IMR-90 (cell line): ENCODE measurements at regions not wholly inside any gene's neighbourhood (a gene's known extent, or its start where the extent isn't known, plus 50 kb on each side); places are given as distances from the start of the nearest gene placed in this dataset.

ENCODE experiments used
- ATAC-seq: fragments of 200-7000 bp; cut with Tn5 transposase; 2 replicates; pipeline ENCODE4 v1.9.1; 2020; ENCODE audit warnings: low read depth, mild to moderate bottlenecking, moderate library complexity
- BruUV-seq: library from RNA; stranded (reverse); fragments of 400-500 nt; replicated peaks from 2 replicates; lab custom pipeline; 2021; lab: Mats Ljungman, UMichigan
- CTCF ChIA-PET: fragments of 300-600 bp; formaldehyde crosslinking; extraction: SDS; loops from one replicate; lab custom pipeline; 2021; ENCODE audit warnings: antibody characterized with exemption; lab: Yijun Ruan, JAX
- POLR2A ChIA-PET: fragments of 300-600 bp; sonication (Branson Sonifier 250); formaldehyde crosslinking; loops from one replicate; lab custom pipeline; 2022; ENCODE audit warnings: antibody characterized with exemption; ENCODE audit not compliant: unreplicated experiment; lab: Charles Lee
- DNase-seq: peaks from one replicate; pipeline ENCODE4 v3.0.0; 2013
- H2AFZ ChIP-seq: replicated peaks from 2 replicates; pipeline ENCODE3; 2013; ENCODE audit warnings: low read length, mild to moderate bottlenecking; ENCODE audit not compliant: poor library complexity
- H2AK5ac ChIP-seq: 2 replicates; pipeline ENCODE4 v1.6.1; 2013; ENCODE audit warnings: low read depth, low read length, inconsistent platforms
- H2AK9ac ChIP-seq: replicated peaks from 2 replicates; pipeline ENCODE3; 2013; ENCODE audit warnings: mild to moderate bottlenecking, low read depth, low read length, moderate library complexity; ENCODE audit not compliant: poor library complexity
- H2BK120ac ChIP-seq: 2 replicates; pipeline ENCODE4 v1.6.1; 2013; ENCODE audit warnings: low read depth, low read length, inconsistent platforms
- H2BK15ac ChIP-seq: 3 replicates; pipeline ENCODE4 v1.6.1; 2013; ENCODE audit warnings: low read depth, low read length, inconsistent platforms
- H2BK20ac ChIP-seq: 2 replicates; pipeline ENCODE4 v1.6.1; 2013; ENCODE audit warnings: low read depth, mild to moderate bottlenecking, inconsistent platforms, low read length, moderate library complexity
- H2BK5ac ChIP-seq: 2 replicates; pipeline ENCODE4 v1.6.1; 2013; ENCODE audit warnings: mild to moderate bottlenecking, low read depth, low read length, inconsistent platforms; ENCODE audit not compliant: poor library complexity, severe bottlenecking
- H3K14ac ChIP-seq: replicated peaks from 2 replicates; pipeline ENCODE4 v1.6.1; 2013; ENCODE audit warnings: low read depth, low read length, inconsistent platforms
- H3K18ac ChIP-seq: 2 replicates; pipeline ENCODE4 v1.6.1; 2013; ENCODE audit warnings: low read depth, low read length, control low read depth
- H3K23ac ChIP-seq: 2 replicates; pipeline ENCODE4 v1.6.1; 2013; ENCODE audit warnings: low read depth, low read length, inconsistent platforms
- H3K27ac ChIP-seq: 2 replicates; pipeline ENCODE4 v1.5.1; 2013; ENCODE audit warnings: mild to moderate bottlenecking, control low read depth, low read length; ENCODE audit not compliant: insufficient read depth
- H3K27me3 ChIP-seq: 2 replicates; pipeline ENCODE4 v1.6.1; 2013; ENCODE audit warnings: low read length; ENCODE audit not compliant: control insufficient read depth, insufficient read depth
- H3K36me3 ChIP-seq: 2 replicates; pipeline ENCODE4 v1.6.1; 2013; ENCODE audit warnings: low read length, mixed read lengths; ENCODE audit not compliant: control insufficient read depth, insufficient read depth
- H3K4ac ChIP-seq: 2 replicates; pipeline ENCODE4 v1.6.1; 2013; ENCODE audit warnings: low read depth, low read length, inconsistent platforms
- H3K4me1 ChIP-seq: 2 replicates; pipeline ENCODE4 v1.6.1; 2013; ENCODE audit warnings: low read length, mixed read lengths; ENCODE audit not compliant: control insufficient read depth, insufficient read depth
- H3K4me2 ChIP-seq: 2 replicates; pipeline ENCODE4 v1.6.1; 2013; ENCODE audit warnings: low read depth, mild to moderate bottlenecking, control low read depth, low read length, moderate library complexity
- H3K4me3 ChIP-seq: 2 replicates; pipeline ENCODE4 v1.5.1; 2013; ENCODE audit warnings: low read depth, mild to moderate bottlenecking, control low read depth, low read length, moderate library complexity; ENCODE audit not compliant: insufficient read depth
- H3K56ac ChIP-seq: 2 replicates; pipeline ENCODE4 v1.6.1; 2013; ENCODE audit warnings: low read length, inconsistent platforms; ENCODE audit not compliant: insufficient read depth; ENCODE audit errors: extremely low read depth
- H3K79me1 ChIP-seq, 2 experiments: 2 replicates each; pipeline ENCODE4 v1.6.1; 2013; ENCODE audit warnings: low read length in 2 of 2, inconsistent platforms in 1 of 2, low read depth in 1 of 2
- H3K9ac ChIP-seq: 2 replicates; pipeline ENCODE4 v1.6.1; 2013; ENCODE audit warnings: low read depth, low read length, control low read depth
- H3K9me1 ChIP-seq: 2 replicates; pipeline ENCODE4 v1.6.1; 2013; ENCODE audit warnings: low read length, inconsistent platforms; ENCODE audit not compliant: insufficient read depth
- H3K9me3 ChIP-seq: 2 replicates; pipeline ENCODE4 v1.6.1; 2013; ENCODE audit warnings: low read length; ENCODE audit not compliant: control insufficient read depth, insufficient read depth
- H4K20me1 ChIP-seq: 2 replicates; pipeline ENCODE4 v1.6.1; 2013; ENCODE audit warnings: low read length, inconsistent platforms; ENCODE audit not compliant: insufficient read depth
- H4K5ac ChIP-seq: 2 replicates; pipeline ENCODE4 v1.6.1; 2013; ENCODE audit warnings: mild to moderate bottlenecking, low read depth, low read length, control low read depth
- H4K8ac ChIP-seq, 2 experiments: 2 replicates each; pipeline ENCODE4 v1.6.1; 2013; ENCODE audit warnings: low read depth in 2 of 2, low read length in 2 of 2, control low read depth in 1 of 2, inconsistent platforms in 1 of 2
- H4K91ac ChIP-seq: 2 replicates; pipeline ENCODE4 v1.6.1; 2013; ENCODE audit warnings: low read depth, low read length, inconsistent platforms; ENCODE audit not compliant: insufficient read depth
- BHLHE40 ChIP-seq: fragments of 150-350 bp; IDR thresholded peaks from 2 replicates; pipeline ENCODE4 v1.6.1; 2016; ENCODE audit warnings: mild to moderate bottlenecking, low read depth, low read length
- CEBPB ChIP-seq: IDR thresholded peaks from 2 replicates; pipeline ENCODE4 v1.6.1; 2012; ENCODE audit warnings: low read depth, low read length, improper control_type of control experiment
- CHD1 ChIP-seq: IDR thresholded peaks from 2 replicates; pipeline ENCODE4 v1.6.1; 2012; ENCODE audit warnings: low read depth, low read length, improper control_type of control experiment
- CTCF ChIP-seq: conservative IDR thresholded peaks from 2 replicates; pipeline ENCODE4 v1.5.1; 2012; ENCODE audit warnings: mild to moderate bottlenecking, low read depth, low read length, improper control_type of control experiment
- ELK1 ChIP-seq: fragments of 150-350 bp; IDR thresholded peaks from 2 replicates; pipeline ENCODE4 v1.6.1; 2016; ENCODE audit warnings: low read depth, mild to moderate bottlenecking, low read length, moderate library complexity, borderline replicate concordance
- MAFK ChIP-seq: IDR thresholded peaks from 2 replicates; pipeline ENCODE4 v1.6.1; 2012; ENCODE audit warnings: low read depth, low read length, improper control_type of control experiment
- MXI1 ChIP-seq: IDR thresholded peaks from 2 replicates; pipeline ENCODE4 v1.6.1; 2012; ENCODE audit warnings: low read depth, mild to moderate bottlenecking, low read length, moderate library complexity, borderline replicate concordance
- NFE2L2 ChIP-seq: fragments of 150-350 bp; IDR thresholded peaks from 2 replicates; pipeline ENCODE4 v1.6.1; 2016; ENCODE audit warnings: low read depth, mild to moderate bottlenecking, low read length
- RCOR1 ChIP-seq: IDR thresholded peaks from 2 replicates; pipeline ENCODE4 v1.6.1; 2012; ENCODE audit warnings: mild to moderate bottlenecking, low read length, improper control_type of control experiment; ENCODE audit not compliant: insufficient replicate concordance
- RFX5 ChIP-seq: IDR thresholded peaks from 2 replicates; pipeline ENCODE4 v1.8.0; 2012; ENCODE audit warnings: low read depth, mild to moderate bottlenecking, low read length, moderate library complexity
- SMC3 ChIP-seq: fragments of 150-350 bp; IDR thresholded peaks from 2 replicates; pipeline ENCODE4 v1.6.1; 2016; ENCODE audit warnings: low read depth, mild to moderate bottlenecking, antibody characterized with exemption, low read length, moderate library complexity
- WGBS, 2 experiments: methylation state at CpG; one replicate each; pipeline versions ENCODE4 v1.1.5 to v1.1.7; 2013; ENCODE audit warnings: missing lambda C conversion rate in 2 of 2; ENCODE audit not compliant: insufficient read length in 1 of 2; ENCODE audit errors: extremely low coverage in 2 of 2; 5-methylcytosine and 5-hydroxymethylcytosine counted together
- dilution Hi-C: fragments of 300-500 bp; cut with HindIII; formaldehyde crosslinking; loops from one replicate; pipeline ENCODE4 v1.14.3; 2018; ENCODE audit warnings: low sequenced_read_pairs; ENCODE audit not compliant: unreplicated experiment
- in situ Hi-C: fragments of 300-500 bp; cut with MboI; formaldehyde crosslinking; loops from 3 replicates; pipeline ENCODE4 v1.14.3; 2019; ENCODE audit warnings: low sequenced_read_pairs, inconsistent platforms, mixed read lengths
- intact Hi-C: fragments of 100-400 bp; cut with micrococcal nuclease; formaldehyde crosslinking; loops from 2 replicates; pipeline ENCODE4 v1.10.0; 2022
- TF ChIP-seq, protein P1 (sequence below): fragments of 150-350 bp; IDR thresholded peaks from 2 replicates; pipeline ENCODE4 v1.6.1; 2017; ENCODE audit warnings: mild to moderate bottlenecking, antibody characterized with exemption, low read length, low read depth

DNA sequence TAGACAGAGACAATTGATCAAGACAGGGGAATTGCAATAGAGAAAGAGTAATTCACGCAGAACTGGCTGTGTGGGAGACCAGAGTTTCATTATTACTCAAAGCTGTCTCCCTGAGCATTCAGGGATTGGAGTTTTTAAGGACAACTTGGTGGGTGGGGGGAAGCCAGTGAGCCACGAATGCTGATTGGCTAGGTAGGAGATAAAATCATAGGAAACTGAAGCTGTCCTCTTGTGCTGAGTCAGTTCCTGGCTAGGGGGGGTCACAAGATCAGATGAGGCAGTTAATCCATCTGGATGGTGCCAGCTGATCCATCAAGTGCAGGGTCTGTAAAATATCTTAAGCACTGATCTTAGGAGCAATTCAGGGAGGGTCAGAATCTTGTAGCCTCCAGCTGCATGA is 358.6 kb downstream of the GPM6A start:
- no peak overlapping the region for H3K4me3 ChIP-seq
- H3K9me3 ChIP-seq: peaks cover 10% of the 10 kb centered on the region
- no peak for TF ChIP-seq RCOR1
- TF ChIP-seq SMC3: no peak
- no peak for TF ChIP-seq MXI1
- TF ChIP-seq CEBPB: no peak
- TF ChIP-seq, protein P1, sequence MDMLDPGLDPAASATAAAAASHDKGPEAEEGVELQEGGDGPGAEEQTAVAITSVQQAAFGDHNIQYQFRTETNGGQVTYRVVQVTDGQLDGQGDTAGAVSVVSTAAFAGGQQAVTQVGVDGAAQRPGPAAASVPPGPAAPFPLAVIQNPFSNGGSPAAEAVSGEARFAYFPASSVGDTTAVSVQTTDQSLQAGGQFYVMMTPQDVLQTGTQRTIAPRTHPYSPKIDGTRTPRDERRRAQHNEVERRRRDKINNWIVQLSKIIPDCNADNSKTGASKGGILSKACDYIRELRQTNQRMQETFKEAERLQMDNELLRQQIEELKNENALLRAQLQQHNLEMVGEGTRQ: no peak
- TF ChIP-seq NFE2L2: no peak
- TF ChIP-seq BHLHE40: no peak
- TF ChIP-seq RFX5: no peak
- no peak for TF ChIP-seq ELK1
- no peak for TF ChIP-seq CTCF
- TF ChIP-seq CHD1: no peak
- no peak for TF ChIP-seq MAFK
- no peak overlapping the region for H3K18ac ChIP-seq
- H3K27me3 ChIP-seq: no peaks in the 10 kb centered on the region
- no peak overlapping the region for H2BK15ac ChIP-seq
- no peak overlapping the region for H2BK5ac ChIP-seq
- intact Hi-C loops: no loop called here
- ChIA-PET POLR2A (no interaction called here), CTCF (no interaction called here)
- H2BK120ac ChIP-seq: no peak overlapping the region
- no peak overlapping the region for H3K9ac ChIP-seq
- no peak overlapping the region for H2AFZ ChIP-seq
- no peaks in the 10 kb centered on the region for H3K9me1 ChIP-seq
- WGBS, 2 experiments: no CpG with 5 or more reads among the region's 2 CpGs
- H4K91ac ChIP-seq: no peak overlapping the region
- no peaks in the 10 kb centered on the region for H3K4me1 ChIP-seq
- dilution Hi-C loops: no loop called here
- H3K14ac ChIP-seq: no peak overlapping the region
- H3K27ac ChIP-seq: no peak overlapping the region
- H3K23ac ChIP-seq: no peak overlapping the region
- H3K56ac ChIP-seq: no peak overlapping the region
- H3K4ac ChIP-seq: no peak overlapping the region
- ATAC-seq (no peak), DNase-seq (no peak)
- H3K4me2 ChIP-seq: no peak overlapping the region
- no TSS peak for BruUV-seq
- H3K79me1 ChIP-seq: no peaks in the 10 kb centered on the region
- H4K8ac ChIP-seq: no peak overlapping the region
- no peak overlapping the region for H4K5ac ChIP-seq
- H2AK5ac ChIP-seq: no peak overlapping the region
- no peaks in the 10 kb centered on the region for H3K36me3 ChIP-seq
- no peak overlapping the region for H2BK20ac ChIP-seq
- no peaks in the 10 kb centered on the region for H4K20me1 ChIP-seq
- H2AK9ac ChIP-seq: no peak overlapping the region
- in situ Hi-C loops: no loop called here
